Neuronal stem cell (in vitro differentiated cells): ENCODE measurements at regions not wholly inside any gene's neighbourhood (a gene's known extent, or its start where the extent isn't known, plus 50 kb on each side); places are given as distances from the start of the nearest gene placed in this dataset.

Experiments
- DNase-seq: peaks from one replicate; pipeline ENCODE4 v3.0.0-alpha.2; 2013; ENCODE audit warnings: low spot score
- H2AFZ ChIP-seq: one replicate; pipeline ENCODE4 v1.6.1; 2013; ENCODE audit warnings: mild to moderate bottlenecking, low read length, inconsistent platforms
- H2AK5ac ChIP-seq: 2 replicates; pipeline ENCODE4 v1.6.1; 2013; ENCODE audit warnings: low read depth, mild to moderate bottlenecking, inconsistent platforms, low read length, moderate library complexity, mixed read lengths
- H2BK120ac ChIP-seq: 2 replicates; pipeline ENCODE4 v1.6.1; 2013; ENCODE audit warnings: low read depth, mild to moderate bottlenecking, inconsistent platforms, low read length, moderate library complexity, mixed read lengths
- H2BK12ac ChIP-seq: one replicate; pipeline ENCODE4 v1.6.1; 2013; ENCODE audit warnings: low read length, inconsistent platforms
- H2BK15ac ChIP-seq: 2 replicates; pipeline ENCODE4 v1.6.1; 2013; ENCODE audit warnings: mild to moderate bottlenecking, low read length, inconsistent platforms, mixed read lengths
- H2BK5ac ChIP-seq: one replicate; pipeline ENCODE4 v1.6.1; 2013; ENCODE audit warnings: inconsistent platforms, mild to moderate bottlenecking, low read length, moderate library complexity
- H3K14ac ChIP-seq: one replicate; pipeline ENCODE4 v1.6.1; 2013; ENCODE audit warnings: low read length, inconsistent platforms
- H3K18ac ChIP-seq: 2 replicates; pipeline ENCODE4 v1.6.1; 2013; ENCODE audit warnings: low read length, inconsistent platforms
- H3K23ac ChIP-seq: 2 replicates; pipeline ENCODE4 v1.6.1; 2013; ENCODE audit warnings: low read depth, mild to moderate bottlenecking, mixed read lengths, low read length, inconsistent platforms; ENCODE audit not compliant: poor library complexity
- H3K27ac ChIP-seq: replicated peaks from 3 replicates; pipeline ENCODE4 v1.5.1; 2013; ENCODE audit warnings: low read length, inconsistent platforms
- H3K27me3 ChIP-seq, 3 experiments: 2 replicates each; pipeline ENCODE4 v1.6.1; 2013; ENCODE audit warnings: low read length in 3 of 3, mild to moderate bottlenecking in 2 of 3, inconsistent platforms in 1 of 3, low read depth in 1 of 3, mixed read lengths in 1 of 3, moderate library complexity in 1 of 3; ENCODE audit not compliant: control insufficient read depth in 3 of 3, insufficient read depth in 3 of 3
- H3K36me3 ChIP-seq, 2 donors: replicated peaks in 1 of 2; 2 replicates each; pipeline ENCODE4 v1.6.1; 2013; ENCODE audit warnings: low read length in 2 of 2; ENCODE audit not compliant: control insufficient read depth in 2 of 2, insufficient read depth in 2 of 2
- H3K4ac ChIP-seq: 2 replicates; pipeline ENCODE4 v1.6.1; 2013; ENCODE audit warnings: inconsistent platforms, mild to moderate bottlenecking, low read length, moderate library complexity
- H3K4me1 ChIP-seq, 2 donors: 1 replicate in 1 of 2; 2 replicates in 1 of 2; pipeline ENCODE4 v1.6.1; 2013; ENCODE audit warnings: low read length in 2 of 2, low read depth in 1 of 2; ENCODE audit not compliant: control insufficient read depth in 2 of 2, insufficient read depth in 1 of 2
- H3K4me2 ChIP-seq: one replicate; pipeline ENCODE4 v1.6.1; 2013; ENCODE audit warnings: mild to moderate bottlenecking, low read length, inconsistent platforms; ENCODE audit not compliant: insufficient read depth, poor library complexity, severe bottlenecking
- H3K4me3 ChIP-seq, 2 donors: 2 replicates each; pipeline ENCODE4 v1.5.1; 2013; ENCODE audit warnings: low read length in 2 of 2, mild to moderate bottlenecking in 2 of 2, inconsistent platforms in 1 of 2, moderate library complexity in 1 of 2
- H3K79me1 ChIP-seq: one replicate; pipeline ENCODE4 v1.6.1; 2013; ENCODE audit warnings: low read depth, mild to moderate bottlenecking, inconsistent platforms, low read length, moderate library complexity
- H3K9ac ChIP-seq: one replicate; pipeline ENCODE4 v1.6.1; 2013; ENCODE audit warnings: mild to moderate bottlenecking, low read depth, low read length, inconsistent platforms; ENCODE audit not compliant: poor library complexity
- H3K9me3 ChIP-seq, 2 donors: replicated peaks in 1 of 2; 2 replicates each; pipeline versions ENCODE3 to v1.6.1; 2013; ENCODE audit warnings: low read length in 2 of 2, mild to moderate bottlenecking in 2 of 2, inconsistent platforms in 1 of 2, low read depth in 1 of 2, mixed read lengths in 1 of 2, moderate library complexity in 1 of 2; ENCODE audit not compliant: control insufficient read depth in 2 of 2, insufficient read depth in 1 of 2
- H4K8ac ChIP-seq: one replicate; pipeline ENCODE4 v1.6.1; 2013; ENCODE audit warnings: low read depth, mild to moderate bottlenecking, inconsistent platforms, low read length, moderate library complexity
- H4K91ac ChIP-seq: one replicate; pipeline ENCODE4 v1.6.1; 2013; ENCODE audit warnings: low read length, low read depth, mild to moderate bottlenecking, inconsistent platforms; ENCODE audit not compliant: poor library complexity
- WGBS, 2 donors: extraction: QIAGEN DNeasy Blood & Tissue Kit; methylation state at CpG; one replicate each; pipeline ENCODE4 v1.1.7; 2013; ENCODE audit warnings: missing lambda C conversion rate in 2 of 2, mixed read lengths in 1 of 2; ENCODE audit not compliant: insufficient read length in 2 of 2, insufficient replicate concordance in 1 of 2; ENCODE audit errors: extremely low coverage in 2 of 2; 5-methylcytosine and 5-hydroxymethylcytosine counted together

- Histone ChIP-seq H3K4me1 (peaks cover 8 to 16% of the 10 kb centered on the region in 2 donors), H2AFZ (no peak overlapping the region), H3K9me3 (peaks cover 0 to 8% of the 10 kb centered on the region in 2 donors), H3K14ac (no peak overlapping the region), H2BK15ac (no peak overlapping the region), H3K18ac (no peak overlapping the region), H2BK120ac (no peak overlapping the region), H3K4ac (no peak overlapping the region), H2AK5ac (no peak overlapping the region), H4K91ac (no peak overlapping the region), H3K4me3 (no peak overlapping the region), H3K27ac (no peak overlapping the region), H3K79me1 (no peaks in the 10 kb centered on the region), H3K4me2 (no peak overlapping the region), H4K8ac (no peak overlapping the region), H3K9ac (no peak overlapping the region), H2BK12ac (no peak overlapping the region), H3K23ac (no peak overlapping the region), H3K36me3 (no peaks in the 10 kb centered on the region), H2BK5ac (no peak overlapping the region), H3K27me3 (peaks cover 0 to 19% (median 0%) of the 10 kb centered on the region in 3 experiments)
- 100% methylated on average over 1 of the region's 2 CpGs; no CpG with 5 or more reads in 1 of the 2 donors for WGBS, 2 donors
- DNase-seq = no peak
These were observed 183.9 kb downstream of the NRIP1 start for GRCh38 chr21:14880922-14881321.

- no CpG with 5 or more reads among the region's 3 CpGs for WGBS, 2 donors
- no peak overlapping the region for H2BK120ac ChIP-seq
- no peak overlapping the region for H3K4me2 ChIP-seq
- peaks cover 0 to 8% of the 10 kb centered on the region in 2 donors for H3K9me3 ChIP-seq
- no peaks in the 10 kb centered on the region for H3K79me1 ChIP-seq
- peaks cover 16 to 25% of the 10 kb centered on the region in 2 donors for H3K4me1 ChIP-seq
- no peak overlapping the region for H3K4ac ChIP-seq
- no peak overlapping the region for H3K27ac ChIP-seq
- no peak for DNase-seq
- no peak overlapping the region for H2BK12ac ChIP-seq
- no peaks in the 10 kb centered on the region for H3K36me3 ChIP-seq
- peaks cover 0 to 21% (median 0%) of the 10 kb centered on the region in 3 experiments for H3K27me3 ChIP-seq
- H2BK15ac ChIP-seq = no peak overlapping the region
- H2BK5ac ChIP-seq = no peak overlapping the region
- H2AFZ ChIP-seq = no peak overlapping the region
- no peak overlapping the region for H2AK5ac ChIP-seq
- no peak overlapping the region for H3K23ac ChIP-seq
- H4K8ac ChIP-seq = no peak overlapping the region
- H3K18ac ChIP-seq = no peak overlapping the region
- no peak overlapping the region for H3K14ac ChIP-seq
- H3K4me3 ChIP-seq = no peak overlapping the region
- no peak overlapping the region for H3K9ac ChIP-seq
- no peak overlapping the region for H4K91ac ChIP-seq
These were observed 185.3 kb downstream of the NRIP1 start for GRCh38 chr21:14879458-14879857.

GRCh38 chr21:14878971-14879370, 185.8 kb downstream of the NRIP1 start:
- Histone ChIP-seq H2AFZ (no peak overlapping the region), H3K9me3 (peaks cover 0 to 8% of the 10 kb centered on the region in 2 donors), H3K23ac (no peak overlapping the region)

GRCh38 chr21:14877581-14878228, 187.1 kb downstream of the NRIP1 start:
- Histone ChIP-seq H2BK12ac (no peak overlapping the region), H3K79me1 (no peaks in the 10 kb centered on the region), H3K4ac (no peak overlapping the region), H3K23ac (no peak overlapping the region), H3K27ac (no peak overlapping the region), H3K9ac (no peak overlapping the region), H4K91ac (no peak overlapping the region), H2BK5ac (no peak overlapping the region), H3K14ac (no peak overlapping the region), H2AFZ (no peak overlapping the region), H2BK15ac (no peak overlapping the region), H3K36me3 (no peaks in the 10 kb centered on the region), H3K4me2 (no peak overlapping the region), H3K18ac (no peak overlapping the region), H2BK120ac (no peak overlapping the region), H3K9me3 (peaks cover 0 to 4% of the 10 kb centered on the region in 2 donors), H3K27me3 (peaks cover 0 to 16% (median 0%) of the 10 kb centered on the region in 3 experiments), H3K4me1 (peaks cover 16 to 25% of the 10 kb centered on the region in 2 donors), H4K8ac (no peak overlapping the region), H2AK5ac (no peak overlapping the region), H3K4me3 (no peak overlapping the region)
- no peak for DNase-seq
- WGBS, 2 donors = no CpG with 5 or more reads among the region's 2 CpGs

More at GRCh38 chr21:14878971-14879370, 185.8 kb downstream of the NRIP1 start:
- Histone ChIP-seq H3K14ac (no peak overlapping the region), H3K27me3 (peaks cover 0 to 20% (median 0%) of the 10 kb centered on the region in 3 experiments), H3K4me1 (peaks cover 16 to 25% of the 10 kb centered on the region in 2 donors), H3K4me3 (no peak overlapping the region), H2BK120ac (no peak overlapping the region), H4K91ac (no peak overlapping the region), H2BK5ac (no peak overlapping the region), H3K27ac (no peak overlapping the region), H2BK12ac (no peak overlapping the region), H3K36me3 (no peaks in the 10 kb centered on the region), H3K18ac (no peak overlapping the region), H3K4ac (no peak overlapping the region), H3K4me2 (no peak overlapping the region), H3K79me1 (no peaks in the 10 kb centered on the region), H4K8ac (no peak overlapping the region), H2BK15ac (no peak overlapping the region), H3K9ac (no peak overlapping the region), H2AK5ac (no peak overlapping the region)
- WGBS, 2 donors = no CpG with 5 or more reads among the region's 5 CpGs
- no peak for DNase-seq
